Suppressor macrophage treated with lipopolysaccharide for 4 hours (primary cell): ENCODE measurements at regions not wholly inside any gene's neighbourhood (a gene's known extent, or its start where the extent isn't known, plus 50 kb on each side); places are given as distances from the start of the nearest gene placed in this dataset.
"Not testable (repeated sequence)": the region's sequence is repeated elsewhere in the genome, so short reads cannot be mapped to it uniquely, and the experiment has no call there.

Experiments used
- DNase-seq: peaks from one replicate; pipeline ENCODE4 v3.0.0-alpha.2; 2020

DNA sequence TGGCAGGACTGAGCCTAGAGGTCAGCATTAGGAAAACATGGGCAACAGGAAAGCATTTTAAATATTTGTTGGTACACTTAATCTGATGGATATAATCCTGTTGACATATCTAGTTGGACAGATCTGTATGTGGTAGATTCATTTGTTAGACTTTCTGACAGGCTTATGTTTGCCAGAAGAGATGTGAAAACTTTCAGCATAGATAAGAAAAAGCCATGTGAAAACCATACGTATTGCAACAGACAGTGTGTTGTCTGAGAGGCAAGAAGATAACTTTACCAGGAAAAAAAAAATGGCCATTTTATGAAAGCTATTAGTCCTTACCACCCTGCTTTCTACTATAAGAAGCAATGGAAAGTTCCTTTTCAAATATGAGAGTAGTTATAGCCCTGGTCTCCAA is 1902.2 kb upstream of the C9orf72 start:
- DNase-seq, result no peak

DNA sequence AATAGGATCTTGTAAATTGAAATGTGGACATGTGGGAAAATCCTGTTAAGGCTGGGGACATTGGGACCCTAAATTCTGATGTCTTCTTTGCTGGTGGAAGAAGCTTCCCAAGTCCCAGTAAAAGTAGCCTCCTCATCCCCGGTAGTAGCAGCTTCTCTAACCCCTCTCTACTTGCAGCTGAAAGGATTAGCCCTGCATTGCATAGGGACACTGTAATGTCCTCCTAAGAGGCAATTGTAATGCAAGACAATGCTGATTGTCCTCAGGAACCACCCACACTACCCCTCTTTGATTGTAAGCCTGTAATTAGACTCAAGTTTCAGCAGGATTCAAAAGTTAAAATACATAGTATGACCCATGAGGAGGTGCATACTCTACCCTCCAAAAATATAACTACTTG is 1938.4 kb upstream of the C9orf72 start:
- DNase-seq, result no peak

GRCh38 chr9:29514336-29514735 is 1941.1 kb upstream of the C9orf72 start:
- DNase-seq, result no peak

GRCh38 chr9:29514862-29515261 is 1941.6 kb upstream of the C9orf72 start:
- DNase-seq, result no peak

GRCh38 chr9:29548436-29548835 is 1975.2 kb upstream of the C9orf72 start:
- DNase-seq, result no peak

GRCh38 chr9:29555502-29555901 is 1982.2 kb upstream of the C9orf72 start:
- DNase-seq, result no peak

DNA sequence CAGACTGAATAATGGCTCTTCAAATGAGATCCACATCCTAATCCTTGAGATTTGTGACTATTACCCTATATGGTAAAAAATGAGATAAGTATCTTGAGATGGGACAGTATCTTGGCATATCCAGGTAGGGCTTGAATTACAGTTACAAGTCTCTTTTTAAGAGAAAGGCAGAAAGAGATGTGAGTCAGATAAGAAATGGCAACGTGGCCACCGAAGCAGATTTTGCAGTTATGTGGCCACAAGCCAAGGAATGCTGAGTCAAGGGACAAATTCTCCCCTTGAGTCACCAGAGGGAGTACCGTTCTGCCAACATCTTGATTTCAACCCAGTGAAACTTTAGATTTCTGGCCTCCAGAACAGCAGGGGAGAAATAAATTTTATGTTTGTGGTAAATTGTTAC is 1983.0 kb upstream of the C9orf72 start:
- no peak for DNase-seq

GRCh38 chr9:29556746-29557145 is 1983.5 kb upstream of the C9orf72 start:
- no peak for DNase-seq

- no peak for DNase-seq
Measured at GRCh38 chr9:29564564-29564963, 1991.3 kb upstream of the C9orf72 start.

- DNase-seq, result no peak
Measured at GRCh38 chr9:29575219-29575618, 2001.9 kb upstream of the C9orf72 start.

DNA sequence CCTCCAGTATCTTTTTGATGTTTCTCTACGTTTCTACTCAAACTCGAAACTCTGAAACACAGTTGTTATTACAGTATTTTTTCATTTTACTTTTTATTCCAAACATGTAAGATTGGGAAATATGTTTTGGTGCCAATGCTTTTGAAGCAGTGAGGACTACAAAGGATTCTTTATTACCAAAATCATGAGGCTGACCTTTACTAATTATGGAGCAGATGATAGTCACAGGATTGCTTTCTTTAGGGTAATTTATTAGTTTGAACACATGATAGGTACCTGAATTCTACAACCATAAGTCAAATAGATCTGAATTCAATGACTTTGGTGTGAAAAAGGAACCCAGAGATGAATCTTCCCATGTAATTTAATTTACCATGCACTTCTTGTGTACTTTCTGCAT is 2015.1 kb upstream of the C9orf72 start:
- DNase-seq, result no peak

DNA sequence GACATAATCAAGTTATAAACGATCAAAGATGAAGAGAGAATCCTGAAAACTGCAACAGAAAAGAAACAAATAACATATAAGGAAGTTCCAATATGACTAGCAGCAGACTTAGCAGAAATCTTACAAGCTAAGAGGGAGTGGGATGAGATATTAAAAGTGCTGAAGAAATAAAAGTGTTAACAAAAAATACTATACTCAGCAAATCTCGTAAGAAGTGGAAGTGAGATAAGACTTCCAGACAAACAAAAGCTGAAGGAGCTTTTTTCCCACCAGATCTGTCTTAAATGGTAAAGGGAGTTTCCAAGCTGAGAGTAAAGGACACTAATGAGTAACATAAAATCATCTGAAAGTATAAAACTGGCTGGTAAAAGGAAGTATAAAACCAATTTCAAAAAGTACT is 2036.0 kb upstream of the C9orf72 start:
- DNase-seq, result peak; percentile 5

- DNase-seq, result no peak
Measured at GRCh38 chr9:29613773-29614172, 2040.5 kb upstream of the C9orf72 start.

DNA sequence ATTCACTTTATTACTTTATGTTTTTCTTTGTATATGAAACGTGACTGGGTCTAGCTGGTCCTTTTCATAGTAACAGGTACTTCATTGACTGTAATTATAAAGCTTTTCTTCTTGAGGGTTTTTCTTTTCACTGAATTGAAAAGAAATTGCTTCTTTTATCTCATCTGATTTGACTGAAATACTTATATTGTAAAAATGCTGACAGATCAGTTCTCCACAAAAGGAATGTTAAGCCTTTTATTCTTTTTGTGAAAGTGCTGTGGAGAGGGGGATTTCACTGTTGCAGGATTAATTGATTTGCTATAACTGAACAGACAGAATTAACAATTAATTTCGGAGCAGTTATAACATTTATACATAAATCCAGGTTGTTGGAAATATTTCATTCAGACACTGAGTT is 2043.6 kb upstream of the C9orf72 start:
- no peak for DNase-seq

DNA sequence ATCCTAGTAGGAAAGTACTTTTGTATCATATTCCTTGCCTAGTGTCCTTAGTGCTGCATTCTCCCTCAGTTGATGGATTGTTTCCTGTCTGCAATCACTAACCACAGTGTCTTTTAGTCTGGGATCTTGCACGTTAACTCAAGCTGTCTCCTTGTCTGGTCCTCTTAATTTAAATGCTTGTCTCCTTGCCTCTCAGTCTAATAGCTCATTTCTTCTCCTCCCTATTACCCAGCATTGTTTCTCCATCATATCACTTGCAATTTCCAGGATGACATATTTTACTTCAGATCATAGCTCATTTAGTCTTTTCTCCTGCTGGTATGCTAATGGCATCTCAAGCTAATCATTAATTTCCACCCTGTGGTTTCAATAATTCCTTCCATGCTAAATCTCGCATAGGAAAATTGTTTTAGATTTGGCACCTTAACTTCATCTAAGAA is 2052.0 kb upstream of the C9orf72 start:
- no peak for DNase-seq

DNA sequence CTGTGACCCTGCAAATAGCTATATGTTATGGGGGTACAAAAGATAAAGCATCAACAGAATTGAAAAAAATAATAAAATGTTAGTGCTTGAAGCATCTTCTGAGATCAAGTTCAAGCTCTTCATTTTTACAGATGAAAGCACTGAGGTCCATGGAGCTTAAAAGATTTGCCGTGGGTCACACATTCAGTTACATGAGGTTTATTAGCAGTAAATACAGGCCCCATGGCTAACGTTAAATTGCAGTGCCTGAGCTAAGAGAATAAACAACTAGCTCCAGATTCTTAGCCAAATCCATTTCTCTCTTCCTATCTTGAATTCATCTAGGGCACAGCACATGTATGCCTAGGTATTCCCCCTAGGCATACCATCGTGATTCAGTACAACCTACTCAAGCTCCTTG is 2052.7 kb upstream of the C9orf72 start:
- DNase-seq, result no peak

DNA sequence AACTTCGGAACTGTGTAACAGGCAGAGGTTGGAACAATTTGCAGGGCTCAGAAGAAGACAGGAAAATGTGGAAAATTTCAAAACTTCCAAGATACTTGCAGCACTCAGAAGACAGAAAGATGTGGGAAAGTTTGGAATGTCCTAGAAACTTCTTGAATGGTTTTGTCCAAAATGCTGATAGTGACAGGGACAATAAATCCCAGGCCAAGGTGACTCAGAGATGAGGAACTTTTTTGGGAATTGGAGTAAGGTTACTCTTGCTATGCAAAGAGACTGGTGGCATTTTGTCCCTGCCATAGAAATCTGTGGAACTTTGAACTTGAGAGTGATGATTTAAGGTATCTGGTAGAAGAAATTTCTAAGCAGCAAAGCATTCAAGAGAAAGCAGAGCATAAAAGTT is 2055.6 kb upstream of the C9orf72 start:
- not testable (repeated sequence) for DNase-seq

DNA sequence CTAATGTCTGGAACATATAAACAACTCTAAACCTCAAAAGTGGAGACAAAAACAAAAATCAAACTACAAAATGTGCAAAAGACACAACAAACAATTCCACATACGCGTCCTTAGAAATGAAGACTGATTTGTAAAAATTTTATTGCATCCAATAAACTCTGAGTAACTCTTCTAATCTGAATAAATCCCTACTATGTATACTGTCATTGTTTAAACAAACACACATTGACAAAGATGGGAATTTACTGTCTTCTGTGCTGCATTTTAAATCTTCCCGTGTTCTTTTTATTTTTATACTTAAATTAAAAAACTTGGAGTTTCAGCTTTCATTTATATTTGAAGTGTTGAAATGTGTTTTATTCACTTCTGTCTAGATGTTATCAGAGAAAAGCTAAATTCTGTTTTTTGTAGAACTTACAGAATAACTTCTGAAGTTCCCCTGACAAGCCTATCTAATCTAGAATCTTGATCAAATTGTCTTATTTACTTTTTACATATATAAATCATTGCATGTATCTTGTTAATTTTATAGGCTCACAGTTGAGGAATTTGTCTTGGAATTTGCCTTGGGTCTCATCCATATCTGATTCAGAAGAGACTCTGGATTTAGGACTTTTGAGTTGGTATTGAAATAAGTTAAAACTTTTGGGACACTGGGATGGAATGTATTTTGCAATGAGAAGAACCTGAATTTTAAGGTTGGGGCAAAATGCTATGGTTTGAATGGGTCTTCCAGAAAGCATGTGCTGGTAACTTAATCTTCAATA is 2064.4 kb upstream of the C9orf72 start:
- no peak for DNase-seq

GRCh38 chr9:29640507-29640906 is 2067.2 kb upstream of the C9orf72 start:
- DNase-seq, result no peak

- no peak for DNase-seq
Measured at GRCh38 chr9:29644514-29644913, 2071.2 kb upstream of the C9orf72 start.

DNA sequence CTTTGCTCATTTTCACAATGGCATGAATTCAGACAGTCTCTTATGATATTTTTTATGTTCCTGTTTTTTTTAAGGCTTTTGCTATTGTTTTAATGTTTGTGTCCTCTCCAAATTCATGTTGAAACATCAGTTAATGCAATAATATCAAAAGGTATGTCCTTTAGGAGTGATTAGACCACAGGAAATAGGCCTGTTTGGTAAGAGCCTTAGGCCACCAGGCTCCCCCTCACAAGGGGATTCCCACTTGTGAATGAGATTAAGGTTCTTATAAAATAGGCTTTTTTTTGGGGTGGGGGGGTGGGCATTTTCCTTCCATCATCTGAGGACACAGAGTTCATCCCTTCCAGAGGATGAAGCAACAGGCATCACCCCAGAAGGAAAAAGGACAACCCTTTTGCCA is 2074.2 kb upstream of the C9orf72 start:
- no peak for DNase-seq

- no peak for DNase-seq
Measured at GRCh38 chr9:29648132-29648531, 2074.9 kb upstream of the C9orf72 start.

DNA sequence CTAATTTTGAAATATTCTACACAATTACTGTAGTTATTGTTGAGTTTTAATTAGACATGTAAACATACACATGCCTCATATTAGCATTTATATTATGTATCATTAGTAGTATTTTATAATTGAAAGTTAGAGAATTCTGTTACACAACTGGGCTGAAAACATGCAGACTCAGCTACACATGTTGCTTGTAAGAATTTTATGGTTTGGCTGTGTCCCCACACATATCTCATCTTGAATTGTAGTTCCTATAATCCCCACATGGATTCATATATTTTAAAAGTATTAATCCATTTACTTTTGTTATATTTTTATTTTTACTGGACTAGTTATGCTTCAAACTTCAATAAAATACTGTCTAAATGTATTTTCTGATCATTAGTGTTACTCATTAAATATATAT is 2075.3 kb upstream of the C9orf72 start:
- DNase-seq, result no peak

DNA sequence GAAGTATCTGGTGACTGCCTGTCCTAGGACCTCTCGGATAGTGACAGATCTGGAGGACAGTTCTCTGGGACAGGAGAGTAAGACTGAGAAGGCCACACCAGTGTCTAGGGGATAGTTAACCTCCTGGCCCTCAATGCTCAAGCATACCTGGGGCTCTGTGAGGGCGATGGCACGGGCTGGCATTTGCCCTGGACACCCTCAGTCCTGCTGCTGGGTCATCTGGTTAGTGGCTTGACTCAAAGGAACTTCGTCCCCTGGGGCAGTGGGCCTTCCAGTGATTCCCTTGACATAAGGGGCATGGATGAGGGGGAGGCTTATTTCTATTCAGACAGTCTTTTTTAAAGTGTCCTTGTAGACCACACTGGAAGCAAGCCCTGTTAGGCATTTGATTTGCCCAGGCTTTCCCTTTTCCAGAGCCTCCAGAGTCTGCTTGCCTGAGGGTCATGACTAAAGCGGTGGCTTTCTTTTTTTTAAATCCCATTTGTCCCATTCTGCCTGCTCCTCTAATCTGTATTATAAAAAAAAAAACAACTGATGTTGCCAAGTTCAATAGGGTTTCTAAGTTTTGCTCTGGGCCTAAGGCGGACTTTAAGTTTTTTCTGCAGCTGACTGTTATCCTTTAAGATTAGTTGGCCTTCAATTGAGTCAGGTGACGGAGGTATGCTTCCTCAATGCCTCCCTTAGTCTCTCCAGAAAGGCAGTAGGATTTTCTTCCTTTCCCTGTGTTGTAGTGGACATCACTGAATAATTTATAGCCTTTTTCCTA is 2083.5 kb upstream of the C9orf72 start:
- DNase-seq, result no peak

- no peak for DNase-seq
Measured at GRCh38 chr9:29657821-29658220, 2084.5 kb upstream of the C9orf72 start.
